Fibroblast of mammary gland (primary cell): ENCODE measurements at regions not wholly inside any gene's neighbourhood (a gene's known extent, or its start where the extent isn't known, plus 50 kb on each side); places are given as distances from the start of the nearest gene placed in this dataset.

Experiments used
- DNase-seq: peaks from one replicate; pipeline ENCODE4 v3.0.0-alpha.2; 2010; ENCODE audit warnings: low read depth
- H3K4me3 ChIP-seq: 2 replicates; pipeline ENCODE4 v1.5.1; 2011; ENCODE audit warnings: low read depth, mild to moderate bottlenecking, low read length, moderate library complexity; ENCODE audit not compliant: control insufficient read depth
- CTCF ChIP-seq: conservative IDR thresholded peaks from 2 replicates; pipeline ENCODE4 v1.5.1; 2011; ENCODE audit warnings: low read depth, low read length, inconsistent platforms; ENCODE audit not compliant: control insufficient read depth, insufficient read depth

GRCh38 chr14:105838107-105838506 lies 311.7 kb downstream of the TMEM121 start:
- no peak overlapping the region for H3K4me3 ChIP-seq
- TF ChIP-seq CTCF: no peak
- no peak for DNase-seq

GRCh38 chr14:105838591-105839424 lies 312.4 kb downstream of the TMEM121 start:
- no peak for TF ChIP-seq CTCF
- H3K4me3 ChIP-seq: no peak overlapping the region

GRCh38 chr14:105839425-105840265 lies 313.3 kb downstream of the TMEM121 start:
- DNase-seq: no peak
- no peak for TF ChIP-seq CTCF
- no peak overlapping the region for H3K4me3 ChIP-seq

More at GRCh38 chr14:105838591-105839424, 312.4 kb downstream of the TMEM121 start:
- no peak for DNase-seq

- no peak overlapping the region for H3K4me3 ChIP-seq
- no peak for DNase-seq
- no peak for TF ChIP-seq CTCF
These were observed 314.1 kb downstream of the TMEM121 start for GRCh38 chr14:105840266-105841021.

GRCh38 chr14:105841022-105842009 lies 314.9 kb downstream of the TMEM121 start:
- DNase-seq: no peak
- no peak for TF ChIP-seq CTCF
- H3K4me3 ChIP-seq: no peak overlapping the region
